Transverse colon (tissue), 4 donors: ENCODE measurements at regions not wholly inside any gene's neighbourhood (a gene's known extent, or its start where the extent isn't known, plus 50 kb on each side); places are given as distances from the start of the nearest gene placed in this dataset.

Source experiments
- DNase-seq: peaks from one replicate; pipeline ENCODE4 v3.0.0-alpha.2; 2019
- H3K27ac ChIP-seq, 4 donors: fragments of 200-600 bp; sonication (generic); 2 replicates each; pipeline ENCODE4 v1.5.1; 2016 to 2018; ENCODE audit warnings: inconsistent platforms in 4 of 4
- H3K27me3 ChIP-seq: fragments of 200-600 bp; sonication (generic); 2 replicates; pipeline ENCODE4 v1.5.1; 2017; ENCODE audit warnings: inconsistent platforms
- H3K36me3 ChIP-seq, 4 donors: fragments of 200-600 bp; sonication (generic); 2 replicates each; pipeline ENCODE4 v1.5.1; 2017 to 2019; ENCODE audit warnings: inconsistent platforms in 4 of 4
- H3K4me1 ChIP-seq, 4 donors: fragments of 200-600 bp; sonication (generic); 2 replicates each; pipeline ENCODE4 v1.5.1; 2017 to 2020; ENCODE audit warnings: inconsistent platforms in 4 of 4
- H3K4me3 ChIP-seq, 4 donors: fragments of 200-600 bp; sonication (generic); 1 replicate in 1 of 4; 2 replicates in 3 of 4; pipeline versions ENCODE4 v1.5.1 to v1.6.1; 2017 to 2019; ENCODE audit warnings: inconsistent platforms in 4 of 4
- H3K9me3 ChIP-seq, 2 donors: fragments of 200-600 bp; sonication (generic); 2 replicates each; pipeline ENCODE4 v1.5.1; 2017 to 2019; ENCODE audit warnings: inconsistent platforms in 2 of 2
- CTCF ChIP-seq, 5 experiments: fragments of 200-600 bp in 3 of 5; fragments of 450-650 bp in 2 of 5; sonication (generic) in 3 of 5; IDR thresholded peaks; 1 replicate in 2 of 5; 2 replicates in 3 of 5; pipeline ENCODE4 v1.5.1; 2016 to 2017; ENCODE audit warnings: antibody characterized with exemption in 5 of 5, inconsistent platforms in 3 of 5, mild to moderate bottlenecking in 2 of 5, moderate library complexity in 1 of 5
- EP300 ChIP-seq: sonication (generic); formaldehyde crosslinking; IDR thresholded peaks from one replicate; pipeline ENCODE4 v1.6.1; 2017; ENCODE audit warnings: antibody characterized with exemption, low read depth
- POLR2A ChIP-seq: fragments of 450-650 bp; IDR thresholded peaks from one replicate; pipeline ENCODE4 v1.6.1; 2016; ENCODE audit warnings: antibody characterized with exemption, mild to moderate bottlenecking, moderate library complexity
- POLR2AphosphoS5 ChIP-seq, 3 donors: sonication (generic); formaldehyde crosslinking; IDR thresholded peaks; one replicate each; pipeline ENCODE4 v1.6.1; 2016; ENCODE audit warnings: antibody characterized with exemption in 3 of 3
- WGBS, 2 donors: methylation state at CpG; one replicate each; pipeline ENCODE4 v1.1.5; 2018; ENCODE audit warnings: low coverage in 1 of 2; 5-methylcytosine and 5-hydroxymethylcytosine counted together
- in situ Hi-C, 4 donors: fragments of 200-750 bp; cut with MboI; loops; one replicate each; pipeline versions ENCODE4 v1.15.0 to v1.15.1; 2017; ENCODE audit warnings: low sequenced_read_pairs in 3 of 4, low pct_ligation_motif_present in 1 of 4, low pct_unique_long_range_greater_than_20kb in 1 of 4
- intact Hi-C: fragments of 100-400 bp; cut with DNase I; formaldehyde crosslinking; loops from one replicate; pipeline ENCODE4 v1.15.1; 2023; ENCODE audit warnings: low total_unique reads

DNA sequence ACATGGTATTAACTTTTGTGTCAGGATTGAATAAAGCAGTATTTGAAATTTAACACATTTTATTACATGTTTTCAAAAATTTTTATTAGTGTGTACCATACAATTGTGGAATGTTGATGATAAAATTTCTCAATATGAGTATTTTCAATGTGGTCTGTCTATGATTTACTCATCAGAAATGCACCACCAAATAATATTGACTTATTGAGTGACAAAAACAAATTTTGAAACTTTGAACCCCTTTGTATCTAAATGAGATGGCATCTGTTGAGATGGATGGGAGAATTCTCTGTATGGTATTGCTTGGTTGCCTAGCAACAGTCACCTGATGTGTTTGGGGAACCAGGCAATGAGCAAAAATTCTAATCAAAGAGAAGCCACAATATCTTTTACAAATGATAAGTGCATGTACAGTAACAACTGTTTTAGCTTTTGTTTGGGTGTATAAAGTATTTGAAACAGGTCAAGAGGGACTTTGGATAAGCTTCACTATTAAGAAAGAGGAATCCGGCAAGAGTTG is 400.1 kb downstream of the CCDC85A start:
- Histone ChIP-seq H3K27me3 (no peaks in the 10 kb centered on the region), H3K4me3 (no peak overlapping the region), H3K27ac (no peak overlapping the region), H3K36me3 (no peaks in the 10 kb centered on the region), H3K4me1 (no peaks in the 10 kb centered on the region), H3K9me3 (no peaks in the 10 kb centered on the region)
- WGBS, 2 donors = 74 to 75% methylated on average over 1 of the region's 1 CpG
- TF ChIP-seq POLR2A (no peak), EP300 (no peak), CTCF (IDR thresholded peaks at IDR 0.05) (no peak), POLR2AphosphoS5 (IDR thresholded peaks at IDR 0.05) (no peak)
- intact Hi-C loops (no loop called here), in situ Hi-C loops (no loop called here)
- DNase-seq = no peak

GRCh38 chr2:56587456-56587855 is 403.7 kb downstream of the CCDC85A start:
- Histone ChIP-seq H3K36me3 (no peaks in the 10 kb centered on the region), H3K27ac (no peak overlapping the region), H3K4me3 (no peak overlapping the region), H3K4me1 (no peaks in the 10 kb centered on the region), H3K27me3 (no peaks in the 10 kb centered on the region), H3K9me3 (no peaks in the 10 kb centered on the region)
- in situ Hi-C loops = no loop called here
- TF ChIP-seq EP300 = no peak
- no peak for TF ChIP-seq POLR2A
- no peak for TF ChIP-seq POLR2AphosphoS5 (IDR thresholded peaks at IDR 0.05)
- no peak for TF ChIP-seq CTCF (IDR thresholded peaks at IDR 0.05)
- DNase-seq = no peak
- intact Hi-C loops = no loop called here
- 48 to 61% methylated on average over 1 of the region's 1 CpG for WGBS, 2 donors

DNA sequence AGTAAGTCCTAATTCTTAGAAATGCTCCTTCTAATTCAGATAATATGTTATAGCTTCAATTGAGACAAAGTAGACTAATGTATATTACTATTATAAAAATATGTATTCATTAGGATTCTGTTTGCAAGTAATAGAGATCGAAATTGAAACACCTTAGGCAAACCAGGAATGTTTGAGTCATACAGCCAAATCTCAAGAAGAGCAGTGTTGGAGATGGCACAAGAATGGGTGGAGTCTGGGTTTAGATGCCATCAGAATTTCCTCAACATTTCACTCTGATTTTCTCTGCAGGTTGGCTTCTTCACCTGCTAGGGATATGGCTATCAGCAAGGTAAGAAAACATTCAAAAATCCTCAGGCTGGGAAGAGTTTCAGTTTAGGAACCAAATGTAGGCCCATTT is 405.4 kb downstream of the CCDC85A start:
- Histone ChIP-seq H3K36me3 (no peaks in the 10 kb centered on the region), H3K27ac (no peak overlapping the region), H3K27me3 (no peaks in the 10 kb centered on the region), H3K4me1 (no peaks in the 10 kb centered on the region), H3K4me3 (no peak overlapping the region), H3K9me3 (no peaks in the 10 kb centered on the region)
- in situ Hi-C loops = no loop called here
- intact Hi-C loops = no loop called here
- no peak for DNase-seq
- TF ChIP-seq CTCF (IDR thresholded peaks at IDR 0.05) (no peak), POLR2A (no peak), EP300 (no peak), POLR2AphosphoS5 (IDR thresholded peaks at IDR 0.05) (no peak)
- WGBS, 2 donors = 73 to 77% methylated on average over 1 of the region's 1 CpG

DNA sequence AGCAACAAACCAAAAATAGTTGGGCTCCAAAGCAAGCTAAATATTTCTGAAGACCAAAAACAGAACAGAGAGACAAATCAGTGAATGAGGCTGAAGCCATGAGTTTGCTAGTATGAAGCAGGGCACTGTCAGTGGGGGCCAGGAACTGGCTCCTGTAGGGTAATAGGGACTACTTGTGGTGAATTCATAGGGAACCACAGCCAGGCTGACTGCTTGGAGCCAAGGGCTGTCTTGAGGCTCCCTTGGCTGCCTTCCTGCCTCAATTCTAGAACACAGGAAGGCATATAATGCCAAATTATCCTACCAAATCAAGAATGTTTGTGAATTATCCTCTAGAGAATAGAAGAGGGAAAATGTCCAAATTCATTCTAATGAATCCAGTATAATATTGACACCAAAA is 406.0 kb downstream of the CCDC85A start:
- DNase-seq = no peak
- intact Hi-C loops (no loop called here), in situ Hi-C loops (no loop called here)

More for the DNA sequence above, 406.0 kb downstream of the CCDC85A start:
- H3K9me3 ChIP-seq = no peaks in the 10 kb centered on the region
- H3K27me3 ChIP-seq = no peaks in the 10 kb centered on the region
- H3K4me3 ChIP-seq = no peak overlapping the region
- TF ChIP-seq POLR2A = no peak
- TF ChIP-seq POLR2AphosphoS5 (IDR thresholded peaks at IDR 0.05) = no peak
- no peak for TF ChIP-seq EP300
- no peak for TF ChIP-seq CTCF (IDR thresholded peaks at IDR 0.05)
- no peak overlapping the region for H3K27ac ChIP-seq
- no peaks in the 10 kb centered on the region for H3K36me3 ChIP-seq
- H3K4me1 ChIP-seq = no peaks in the 10 kb centered on the region
